SK-N-SH (cell line): ENCODE measurements at regions not wholly inside any gene's neighbourhood (a gene's known extent, or its start where the extent isn't known, plus 50 kb on each side); places are given as distances from the start of the nearest gene placed in this dataset.

Source experiments
- CTCF ChIA-PET: fragments of 300-600, 350-600 bp; formaldehyde crosslinking; extraction: SDS; loops from one replicate; lab custom pipeline; 2021; lab: Yijun Ruan, JAX
- POLR2A ChIA-PET: fragments of 350-600 bp; sonication (Branson Sonifier 250); formaldehyde crosslinking; extraction: SDS; loops from one replicate; lab custom pipeline; 2020; ENCODE audit warnings: antibody characterized with exemption, inconsistent platforms; lab: Yijun Ruan, JAX
- DNase-seq: peaks from one replicate; pipeline ENCODE4 v3.0.0; 2012
- H2AFZ ChIP-seq: fragments of 200-600 bp; sonication (generic); 2 replicates; pipeline ENCODE4 v1.8.1; 2016; ENCODE audit warnings: antibody characterized with exemption, mild to moderate bottlenecking, low read depth
- H3F3A ChIP-seq: fragments of 200-600 bp; sonication (generic); replicated peaks from 2 replicates; pipeline ENCODE3; 2016; ENCODE audit warnings: antibody characterized with exemption, mild to moderate bottlenecking; ENCODE audit not compliant: insufficient read depth
- H3K27ac ChIP-seq, 2 experiments: fragments of 200-500 bp in 1 of 2; fragments of 200-600 bp in 1 of 2; sonication (Bioruptor generic) in 1 of 2; sonication (generic), shearing (Covaris generic) in 1 of 2; 2 replicates each; pipeline versions ENCODE4 v1.5.1 to v1.6.1; 2014 to 2016; ENCODE audit warnings: low read depth in 2 of 2, inconsistent platforms in 1 of 2, low read length in 1 of 2, mild to moderate bottlenecking in 1 of 2, mixed read lengths in 1 of 2
- H3K27me3 ChIP-seq: fragments of 200-600 bp; sonication (generic), shearing (Covaris generic); 2 replicates; pipeline ENCODE4 v1.6.1; 2016; ENCODE audit warnings: mixed run types; ENCODE audit not compliant: insufficient read depth
- H3K36me3 ChIP-seq, 2 experiments: fragments of 200-500 bp in 1 of 2; fragments of 200-600 bp in 1 of 2; sonication (Bioruptor generic) in 1 of 2; sonication (generic) in 1 of 2; replicated peaks in 1 of 2; 2 replicates each; pipeline versions ENCODE3 to v1.5.1; 2014 to 2016; ENCODE audit warnings: low read length in 1 of 2, mild to moderate bottlenecking in 1 of 2; ENCODE audit not compliant: insufficient read depth in 2 of 2, control insufficient read depth in 1 of 2
- H3K4me1 ChIP-seq, 2 experiments: fragments of 200-500 bp in 1 of 2; fragments of 200-600 bp in 1 of 2; sonication (Bioruptor generic) in 1 of 2; sonication (generic), shearing (Covaris generic) in 1 of 2; 2 replicates each; pipeline versions ENCODE4 v1.5.1 to v1.6.1; 2014 to 2016; ENCODE audit warnings: low read depth in 1 of 2, low read length in 1 of 2, mixed run types in 1 of 2; ENCODE audit not compliant: insufficient read depth in 2 of 2, control insufficient read depth in 1 of 2
- H3K4me2 ChIP-seq: fragments of 200-600 bp; sonication (generic), shearing (Covaris generic); 2 replicates; pipeline ENCODE4 v1.6.1; 2017; ENCODE audit warnings: mixed run types
- H3K4me3 ChIP-seq, 2 experiments: fragments of 200-500 bp in 1 of 2; fragments of 200-600 bp in 1 of 2; sonication (Bioruptor generic) in 1 of 2; sonication (generic), shearing (Covaris generic) in 1 of 2; 2 replicates each; pipeline versions ENCODE4 v1.5.1 to v1.8.1; 2014 to 2016; ENCODE audit warnings: low read depth in 2 of 2, inconsistent platforms in 1 of 2, low read length in 1 of 2, mild to moderate bottlenecking in 1 of 2, mixed read lengths in 1 of 2, moderate library complexity in 1 of 2
- H3K79me2 ChIP-seq: fragments of 200-600 bp; sonication (generic); 2 replicates; pipeline ENCODE4 v1.8.1; 2017; ENCODE audit warnings: mild to moderate bottlenecking; ENCODE audit not compliant: insufficient read depth
- H3K9ac ChIP-seq: fragments of 200-600 bp; sonication (generic); 2 replicates; pipeline ENCODE4 v1.6.1; 2017; ENCODE audit warnings: mixed run types
- H3K9me2 ChIP-seq: fragments of 200-600 bp; sonication (generic); 2 replicates; pipeline ENCODE4 v1.6.1; 2017; ENCODE audit warnings: mixed run types
- H3K9me3 ChIP-seq: fragments of 200-600 bp; sonication (generic); 2 replicates; pipeline ENCODE4 v1.6.1; 2017; ENCODE audit warnings: mixed run types, mild to moderate bottlenecking, moderate library complexity
- H4K20me1 ChIP-seq: fragments of 200-600 bp; sonication (generic); 2 replicates; pipeline ENCODE4 v1.6.1; 2017; ENCODE audit warnings: mild to moderate bottlenecking, mixed run types; ENCODE audit not compliant: insufficient read depth
- ELF1 ChIP-seq: IDR thresholded peaks from 2 replicates; pipeline ENCODE4 v1.4.0; 2012
- EZH2phosphoT487 ChIP-seq: fragments of 200-600 bp; sonication (generic); IDR thresholded peaks from 2 replicates; pipeline ENCODE4 v1.6.1; 2017; ENCODE audit warnings: low read depth, mixed run types, mild to moderate bottlenecking, antibody characterized with exemption, moderate library complexity, borderline replicate concordance
- FOSL2 ChIP-seq: IDR thresholded peaks from 2 replicates; pipeline ENCODE4 v1.4.0; 2012; ENCODE audit warnings: low read depth, mild to moderate bottlenecking, moderate library complexity, borderline replicate concordance
- FOXJ3 ChIP-seq: sonication (generic); formaldehyde crosslinking; IDR thresholded peaks from 2 replicates; pipeline ENCODE4 v1.5.1; 2020; ENCODE audit warnings: mild to moderate bottlenecking, missing genetic modification reagents
- FOXM1 ChIP-seq: IDR thresholded peaks from 2 replicates; pipeline ENCODE4 v1.4.0; 2012; ENCODE audit warnings: low read depth, mild to moderate bottlenecking
- GATA2 ChIP-seq: sonication (generic); formaldehyde crosslinking; IDR thresholded peaks from 2 replicates; pipeline ENCODE4 v1.5.0; 2020; ENCODE audit warnings: mild to moderate bottlenecking, missing genetic modification reagents
- JUND ChIP-seq: IDR thresholded peaks from 2 replicates; pipeline ENCODE4 v1.4.0; 2012
- MEF2A ChIP-seq: IDR thresholded peaks from 2 replicates; pipeline ENCODE4 v1.4.0; 2012; ENCODE audit warnings: low read depth, borderline replicate concordance
- MXI1 ChIP-seq: IDR thresholded peaks from 2 replicates; pipeline ENCODE4 v1.6.1; 2012; ENCODE audit warnings: mild to moderate bottlenecking, low read depth, low read length, improper control_type of control experiment
- NFIC ChIP-seq: IDR thresholded peaks from 2 replicates; pipeline ENCODE4 v1.4.0; 2012; ENCODE audit warnings: borderline replicate concordance
- POLR2AphosphoS5 ChIP-seq: IDR thresholded peaks from 2 replicates; pipeline ENCODE4 v1.6.1; 2012; ENCODE audit warnings: low read depth, low read length
- RCOR1 ChIP-seq: fragments of 150-350 bp; IDR thresholded peaks from 2 replicates; pipeline ENCODE4 v1.6.1; 2017; ENCODE audit warnings: antibody characterized with exemption, low read length
- RXRA ChIP-seq: IDR thresholded peaks from 2 replicates; pipeline ENCODE4 v1.4.0; 2012; ENCODE audit warnings: low read depth, mild to moderate bottlenecking, borderline replicate concordance
- SMC3 ChIP-seq: IDR thresholded peaks from 2 replicates; pipeline ENCODE4 v1.6.1; 2012; ENCODE audit warnings: low read depth, low read length, improper control_type of control experiment
- TCF12 ChIP-seq: IDR thresholded peaks from 2 replicates; pipeline ENCODE4 v1.4.0; 2012
- USF2 ChIP-seq: fragments of 150-350 bp; IDR thresholded peaks from 2 replicates; pipeline ENCODE4 v1.6.1; 2017; ENCODE audit warnings: antibody characterized with exemption, low read length, low read depth, borderline replicate concordance
- WGBS: methylation state at CpG from one replicate; pipeline ENCODE4 v1.1.6; 2017; ENCODE audit warnings: low lambda C conversion rate; 5-methylcytosine and 5-hydroxymethylcytosine counted together
- TF ChIP-seq, protein P1 (sequence below): IDR thresholded peaks from 2 replicates; pipeline ENCODE4; 2012
- TF ChIP-seq, protein P2 (sequence below): fragments of 150-350 bp; IDR thresholded peaks from 2 replicates; pipeline ENCODE4 v1.6.1; 2016; ENCODE audit warnings: mild to moderate bottlenecking, low read depth, low read length
- TF ChIP-seq, protein P3 (sequence below): IDR thresholded peaks from 2 replicates; pipeline ENCODE4 v1.4.0; 2012; ENCODE audit warnings: low read depth
- TF ChIP-seq, protein P4 (sequence below): fragments of 200-600 bp; sonication (generic); IDR thresholded peaks from 2 replicates; pipeline ENCODE4 v1.6.1; 2017; ENCODE audit warnings: antibody characterized with exemption, mild to moderate bottlenecking, moderate library complexity

- no peaks in the 10 kb centered on the region for H4K20me1 ChIP-seq
- H3K4me2 ChIP-seq = no peak overlapping the region
- no peaks in the 10 kb centered on the region for H3K4me1 ChIP-seq
- H2AFZ ChIP-seq = no peak overlapping the region
- no peaks in the 10 kb centered on the region for H3K27me3 ChIP-seq
- no peak for DNase-seq
- H3K9ac ChIP-seq = no peak overlapping the region
- 7% methylated on average over 1 of the region's 1 CpG for WGBS
- no peak overlapping the region for H3K27ac ChIP-seq
- TF ChIP-seq POLR2AphosphoS5 (no peak), JUND (no peak), RCOR1 (no peak), USF2 (no peak), NFIC (no peak), RXRA (no peak), MEF2A (no peak), SMC3 (no peak), GATA2 (no peak), MXI1 (no peak), ELF1 (no peak), TCF12 (no peak), EZH2phosphoT487 (no peak), FOXM1 (no peak), FOSL2 (no peak), FOXJ3 (no peak)
- TF ChIP-seq, protein P1, sequence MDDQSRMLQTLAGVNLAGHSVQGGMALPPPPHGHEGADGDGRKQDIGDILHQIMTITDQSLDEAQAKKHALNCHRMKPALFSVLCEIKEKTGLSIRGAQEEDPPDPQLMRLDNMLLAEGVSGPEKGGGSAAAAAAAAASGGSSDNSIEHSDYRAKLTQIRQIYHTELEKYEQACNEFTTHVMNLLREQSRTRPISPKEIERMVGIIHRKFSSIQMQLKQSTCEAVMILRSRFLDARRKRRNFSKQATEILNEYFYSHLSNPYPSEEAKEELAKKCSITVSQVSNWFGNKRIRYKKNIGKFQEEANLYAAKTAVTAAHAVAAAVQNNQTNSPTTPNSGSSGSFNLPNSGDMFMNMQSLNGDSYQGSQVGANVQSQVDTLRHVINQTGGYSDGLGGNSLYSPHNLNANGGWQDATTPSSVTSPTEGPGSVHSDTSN = no peak
- TF ChIP-seq, protein P2, sequence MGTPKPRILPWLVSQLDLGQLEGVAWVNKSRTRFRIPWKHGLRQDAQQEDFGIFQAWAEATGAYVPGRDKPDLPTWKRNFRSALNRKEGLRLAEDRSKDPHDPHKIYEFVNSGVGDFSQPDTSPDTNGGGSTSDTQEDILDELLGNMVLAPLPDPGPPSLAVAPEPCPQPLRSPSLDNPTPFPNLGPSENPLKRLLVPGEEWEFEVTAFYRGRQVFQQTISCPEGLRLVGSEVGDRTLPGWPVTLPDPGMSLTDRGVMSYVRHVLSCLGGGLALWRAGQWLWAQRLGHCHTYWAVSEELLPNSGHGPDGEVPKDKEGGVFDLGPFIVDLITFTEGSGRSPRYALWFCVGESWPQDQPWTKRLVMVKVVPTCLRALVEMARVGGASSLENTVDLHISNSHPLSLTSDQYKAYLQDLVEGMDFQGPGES = no peak
- TF ChIP-seq, protein P3, sequence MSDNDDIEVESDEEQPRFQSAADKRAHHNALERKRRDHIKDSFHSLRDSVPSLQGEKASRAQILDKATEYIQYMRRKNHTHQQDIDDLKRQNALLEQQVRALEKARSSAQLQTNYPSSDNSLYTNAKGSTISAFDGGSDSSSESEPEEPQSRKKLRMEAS = no peak
- TF ChIP-seq, protein P4, sequence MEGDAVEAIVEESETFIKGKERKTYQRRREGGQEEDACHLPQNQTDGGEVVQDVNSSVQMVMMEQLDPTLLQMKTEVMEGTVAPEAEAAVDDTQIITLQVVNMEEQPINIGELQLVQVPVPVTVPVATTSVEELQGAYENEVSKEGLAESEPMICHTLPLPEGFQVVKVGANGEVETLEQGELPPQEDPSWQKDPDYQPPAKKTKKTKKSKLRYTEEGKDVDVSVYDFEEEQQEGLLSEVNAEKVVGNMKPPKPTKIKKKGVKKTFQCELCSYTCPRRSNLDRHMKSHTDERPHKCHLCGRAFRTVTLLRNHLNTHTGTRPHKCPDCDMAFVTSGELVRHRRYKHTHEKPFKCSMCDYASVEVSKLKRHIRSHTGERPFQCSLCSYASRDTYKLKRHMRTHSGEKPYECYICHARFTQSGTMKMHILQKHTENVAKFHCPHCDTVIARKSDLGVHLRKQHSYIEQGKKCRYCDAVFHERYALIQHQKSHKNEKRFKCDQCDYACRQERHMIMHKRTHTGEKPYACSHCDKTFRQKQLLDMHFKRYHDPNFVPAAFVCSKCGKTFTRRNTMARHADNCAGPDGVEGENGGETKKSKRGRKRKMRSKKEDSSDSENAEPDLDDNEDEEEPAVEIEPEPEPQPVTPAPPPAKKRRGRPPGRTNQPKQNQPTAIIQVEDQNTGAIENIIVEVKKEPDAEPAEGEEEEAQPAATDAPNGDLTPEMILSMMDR = no peak
- H3K9me3 ChIP-seq = no peaks in the 10 kb centered on the region
- H3F3A ChIP-seq = no peaks in the 10 kb centered on the region
- no peaks in the 10 kb centered on the region for H3K36me3 ChIP-seq
- H3K4me3 ChIP-seq = no peak overlapping the region
- ChIA-PET POLR2A (no interaction called here), CTCF (interaction anchor here (1.5 kb wide), 1 partner anchor 9 kb away, joined by 3 read pairs; no protein-coding TSS in a partner anchor)
- H3K79me2 ChIP-seq = no peaks in the 10 kb centered on the region
- no peaks in the 10 kb centered on the region for H3K9me2 ChIP-seq
Measured at GRCh38 chr3:146382386-146382785, 87.0 kb downstream of the PLSCR2 start.
